GM23248 (cell line): ENCODE measurements at regions not wholly inside any gene's neighbourhood (a gene's known extent, or its start where the extent isn't known, plus 50 kb on each side); places are given as distances from the start of the nearest gene placed in this dataset.
A peak's percentile ranks its signal among the peaks of the same experiment; 100 is the strongest.

Source experiments
- DNase-seq: peaks from one replicate; pipeline ENCODE4 v3.0.0-alpha.2; 2015
- H2AFZ ChIP-seq: fragments of 200-600 bp; sonication (generic); 2 replicates; pipeline ENCODE4 v1.6.1; 2016; ENCODE audit warnings: antibody characterized with exemption
- H3F3A ChIP-seq: fragments of 200-600 bp; sonication (generic); 2 replicates; pipeline ENCODE4 v1.6.1; 2016; ENCODE audit warnings: mild to moderate bottlenecking, antibody characterized with exemption, mixed run types; ENCODE audit not compliant: insufficient read depth
- H3K27ac ChIP-seq: fragments of 200-600 bp; sonication (generic); 2 replicates; pipeline ENCODE4 v1.5.1; 2016; ENCODE audit warnings: mild to moderate bottlenecking
- H3K27me3 ChIP-seq: fragments of 200-600 bp; sonication (generic); replicated peaks from 2 replicates; pipeline ENCODE4 v1.6.1; 2016; ENCODE audit warnings: mild to moderate bottlenecking; ENCODE audit not compliant: insufficient read depth
- H3K36me3 ChIP-seq: fragments of 200-600 bp; sonication (generic); 2 replicates; pipeline ENCODE4 v1.6.1; 2016; ENCODE audit warnings: low read depth, mild to moderate bottlenecking
- H3K4me1 ChIP-seq: fragments of 200-600 bp; sonication (generic); 2 replicates; pipeline ENCODE4 v1.6.1; 2016; ENCODE audit warnings: mild to moderate bottlenecking; ENCODE audit not compliant: insufficient read depth
- H3K4me2 ChIP-seq: fragments of 200-600 bp; sonication (generic); one replicate; pipeline ENCODE4 v1.6.1; 2016; ENCODE audit warnings: mild to moderate bottlenecking; ENCODE audit not compliant: unreplicated experiment
- H3K4me3 ChIP-seq: fragments of 200-600 bp; sonication (generic); 2 replicates; pipeline ENCODE4 v1.5.1; 2016; ENCODE audit warnings: mild to moderate bottlenecking
- H3K79me2 ChIP-seq: fragments of 200-600 bp; sonication (generic); 2 replicates; pipeline ENCODE4 v1.6.1; 2016; ENCODE audit warnings: mild to moderate bottlenecking; ENCODE audit not compliant: insufficient read depth
- H3K9ac ChIP-seq: fragments of 200-600 bp; sonication (generic); 2 replicates; pipeline ENCODE4 v1.6.1; 2016; ENCODE audit warnings: mild to moderate bottlenecking
- H3K9me2 ChIP-seq: fragments of 200-600 bp; sonication (generic); 2 replicates; pipeline ENCODE4 v1.6.1; 2016; ENCODE audit warnings: mixed run types, mild to moderate bottlenecking, moderate library complexity; ENCODE audit not compliant: insufficient read depth
- H3K9me3 ChIP-seq: fragments of 200-600 bp; sonication (generic); one replicate; pipeline ENCODE4 v1.6.1; 2017; ENCODE audit warnings: low read depth
- H4K20me1 ChIP-seq: fragments of 200-600 bp; sonication (generic); 2 replicates; pipeline ENCODE4 v1.6.0; 2016; ENCODE audit not compliant: insufficient read depth
- EZH2 ChIP-seq: fragments of 200-600 bp; sonication (generic); IDR thresholded peaks from 2 replicates; pipeline ENCODE4 v1.6.1; 2018; ENCODE audit warnings: antibody characterized with exemption, mild to moderate bottlenecking; ENCODE audit not compliant: insufficient read depth, poor library complexity, severe bottlenecking
- EZH2phosphoT487 ChIP-seq: fragments of 200-600 bp; sonication (generic); IDR thresholded peaks from 2 replicates; pipeline ENCODE4 v1.6.1; 2018; ENCODE audit warnings: antibody characterized with exemption, moderate library complexity, mild to moderate bottlenecking, low read depth; ENCODE audit not compliant: insufficient read depth
- WGBS, 2 experiments: methylation state at CpG; one replicate each; pipeline ENCODE4 v1.1.6; 2015 to 2017; ENCODE audit warnings: low lambda C conversion rate in 2 of 2, low coverage in 1 of 2; ENCODE audit errors: missing lambda C conversion rate in 2 of 2; 5-methylcytosine and 5-hydroxymethylcytosine counted together
- in situ Hi-C: fragments of 300-500 bp; cut with MboI; formaldehyde crosslinking; loops from 2 replicates; pipeline ENCODE4 v1.15.0; 2020

DNA sequence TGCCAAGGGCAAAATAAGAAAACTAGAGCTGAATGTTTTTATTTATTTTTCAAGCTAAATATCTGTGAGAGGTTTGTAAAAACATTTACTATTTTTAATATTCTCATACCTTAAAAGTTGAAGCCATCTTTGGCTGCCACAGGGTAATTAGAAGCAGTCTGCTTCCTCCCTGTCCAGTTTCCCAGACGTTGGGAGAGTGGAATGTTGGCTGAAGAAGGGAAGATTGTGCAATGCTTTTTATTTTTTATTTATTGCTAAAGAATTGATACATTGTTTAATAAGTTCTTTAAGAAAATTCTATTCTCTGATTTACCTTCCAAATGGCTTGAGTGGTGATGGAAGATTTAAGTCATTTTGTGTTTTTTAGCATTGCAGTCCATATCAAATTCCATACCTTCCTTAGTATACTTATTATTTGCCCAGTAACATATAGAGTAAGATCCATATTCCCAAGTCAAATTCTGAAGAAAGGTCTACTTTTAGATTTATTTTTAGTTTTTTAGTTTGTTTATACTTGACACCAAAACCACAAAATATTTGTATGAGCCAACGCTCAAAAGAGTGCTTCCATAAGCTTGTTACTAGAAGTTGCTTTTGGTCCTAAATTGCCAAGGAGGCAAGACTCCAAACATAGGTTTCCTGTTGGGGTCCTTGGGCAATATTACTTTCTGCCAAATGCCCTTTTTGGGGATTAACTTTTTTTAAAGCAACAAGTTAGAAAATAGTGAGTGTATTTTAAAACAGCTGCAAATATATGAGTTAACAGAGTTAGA is 124.0 kb upstream of the CPM start:
- TF ChIP-seq EZH2phosphoT487 (no peak), EZH2 (no peak)
- peak overlapping the region; percentile 52 for H3K4me2 ChIP-seq
- no peaks in the 10 kb centered on the region for H4K20me1 ChIP-seq
- 3 to 6% methylated on average over 2 of the region's 2 CpGs for WGBS, 2 experiments
- peaks cover 52% of the 10 kb centered on the region for H3F3A ChIP-seq
- H3K27me3 ChIP-seq: no peaks in the 10 kb centered on the region
- H3K4me3 ChIP-seq: no peak overlapping the region
- no peaks in the 10 kb centered on the region for H3K9me3 ChIP-seq
- peak overlapping the region; percentile 23; the same call in 1 of the 2 replicates for H2AFZ ChIP-seq
- DNase-seq: peak; percentile 74
- no peaks in the 10 kb centered on the region for H3K36me3 ChIP-seq
- H3K4me1 ChIP-seq: peaks cover 53% of the 10 kb centered on the region
- H3K9ac ChIP-seq: peak overlapping the region; percentile 24; the same call in 1 of the 2 replicates
- in situ Hi-C loops: no loop called here
- peak overlapping the region; percentile 75 for H3K27ac ChIP-seq
- no peaks in the 10 kb centered on the region for H3K79me2 ChIP-seq
- no peaks in the 10 kb centered on the region for H3K9me2 ChIP-seq

DNA sequence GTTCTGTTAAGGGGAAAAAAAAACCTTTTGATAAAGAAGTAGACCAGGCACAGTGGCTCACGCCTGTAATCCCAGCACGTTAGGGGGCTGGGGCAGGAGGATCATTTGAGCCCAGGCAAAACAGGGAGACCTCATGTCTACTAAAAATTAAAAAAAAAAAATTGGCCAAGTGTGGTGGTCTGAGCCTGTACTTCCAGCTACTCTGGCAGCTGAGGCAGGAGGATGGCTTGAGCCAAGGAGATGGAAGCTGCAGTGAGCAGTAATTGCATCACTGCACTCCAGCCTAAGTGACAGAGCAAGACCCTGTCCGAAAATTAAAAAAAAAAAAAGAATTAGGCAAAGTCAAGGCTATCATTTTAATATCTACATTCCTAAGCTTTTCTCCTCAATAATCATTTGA is 124.8 kb upstream of the CPM start:
- in situ Hi-C loops: no loop called here
- H3K79me2 ChIP-seq: no peaks in the 10 kb centered on the region
- peaks cover 46% of the 10 kb centered on the region for H3K4me1 ChIP-seq
- no peaks in the 10 kb centered on the region for H4K20me1 ChIP-seq
- no peak for DNase-seq
- no peaks in the 10 kb centered on the region for H3K27me3 ChIP-seq
- no peaks in the 10 kb centered on the region for H3K36me3 ChIP-seq
- H3K27ac ChIP-seq: peak overlapping the region; percentile 75; the same call in 1 of the 2 replicates
- no peak overlapping the region for H3K4me3 ChIP-seq
- TF ChIP-seq EZH2 (no peak), EZH2phosphoT487 (no peak)
- H3K9ac ChIP-seq: no peak overlapping the region
- H3K4me2 ChIP-seq: peak overlapping the region; percentile 52
- H3K9me2 ChIP-seq: no peaks in the 10 kb centered on the region
- H3K9me3 ChIP-seq: no peaks in the 10 kb centered on the region
- WGBS, 2 experiments: 34 to 50% methylated on average over 3 of the region's 3 CpGs
- H2AFZ ChIP-seq: no peak overlapping the region
- H3F3A ChIP-seq: peaks cover 50% of the 10 kb centered on the region

DNA sequence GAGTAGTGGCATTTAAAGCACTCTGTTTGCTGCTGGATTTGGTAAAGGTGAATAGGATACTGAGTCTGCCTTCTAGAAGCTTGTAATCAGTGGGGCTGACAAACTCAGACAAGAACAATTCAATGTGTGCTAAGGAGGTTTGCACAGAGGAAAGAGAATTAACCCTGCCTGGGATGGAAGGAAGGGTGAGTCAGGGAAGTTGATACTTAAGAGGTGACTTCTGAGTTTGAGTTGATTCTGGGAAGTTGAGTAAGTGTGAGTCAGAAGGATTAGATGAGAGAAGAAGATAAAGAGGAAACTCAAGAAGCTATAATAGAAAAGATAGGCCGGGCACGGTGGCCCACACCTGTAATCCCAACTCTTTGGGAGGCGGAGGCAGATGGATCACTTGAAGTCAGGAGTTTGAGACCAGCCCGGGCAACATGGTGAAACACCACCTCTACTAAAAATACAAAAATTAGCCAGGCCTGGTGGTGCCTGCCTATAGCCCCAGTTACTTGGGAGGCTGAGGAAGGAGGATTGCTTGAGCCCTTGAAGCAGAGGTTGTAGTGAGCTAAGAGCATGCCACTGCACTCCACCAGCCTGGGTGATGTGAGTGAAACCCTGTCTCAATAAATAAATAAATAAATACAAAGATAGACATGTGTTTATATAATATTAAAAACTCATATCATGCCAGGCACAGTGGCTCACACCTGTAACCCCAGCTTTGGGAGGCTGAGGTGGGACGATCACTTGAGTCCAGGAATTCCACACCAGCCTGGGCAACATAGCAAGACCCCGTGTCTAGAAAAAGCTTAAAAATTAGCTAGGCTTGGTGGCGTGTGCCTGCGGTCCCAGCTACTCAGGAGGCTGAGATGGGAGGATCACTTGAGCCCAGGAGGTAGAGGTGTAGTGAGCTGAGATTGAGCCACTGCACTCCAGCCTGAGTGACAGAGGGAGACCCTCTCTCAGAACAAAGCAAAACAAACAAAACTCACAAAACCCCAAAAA is 126.8 kb upstream of the CPM start:
- H3K79me2 ChIP-seq: no peaks in the 10 kb centered on the region
- TF ChIP-seq EZH2phosphoT487 (no peak), EZH2 (no peak)
- peak overlapping the region; percentile 5 for H3K4me2 ChIP-seq
- no peaks in the 10 kb centered on the region for H3K9me3 ChIP-seq
- peak; percentile 93 for DNase-seq
- no peak overlapping the region for H2AFZ ChIP-seq
- no peaks in the 10 kb centered on the region for H3K9me2 ChIP-seq
- no peak overlapping the region for H3K4me3 ChIP-seq
- peak overlapping the region; percentile 55 for H3K27ac ChIP-seq
- peaks cover 29% of the 10 kb centered on the region for H3K4me1 ChIP-seq
- in situ Hi-C loops: no loop called here
- H4K20me1 ChIP-seq: no peaks in the 10 kb centered on the region
- H3K9ac ChIP-seq: no peak overlapping the region
- H3K36me3 ChIP-seq: no peaks in the 10 kb centered on the region
- WGBS, 2 experiments: 65 to 72% methylated on average over 8 of the region's 8 CpGs
- H3F3A ChIP-seq: peaks cover 36% of the 10 kb centered on the region
- H3K27me3 ChIP-seq: no peaks in the 10 kb centered on the region

DNA sequence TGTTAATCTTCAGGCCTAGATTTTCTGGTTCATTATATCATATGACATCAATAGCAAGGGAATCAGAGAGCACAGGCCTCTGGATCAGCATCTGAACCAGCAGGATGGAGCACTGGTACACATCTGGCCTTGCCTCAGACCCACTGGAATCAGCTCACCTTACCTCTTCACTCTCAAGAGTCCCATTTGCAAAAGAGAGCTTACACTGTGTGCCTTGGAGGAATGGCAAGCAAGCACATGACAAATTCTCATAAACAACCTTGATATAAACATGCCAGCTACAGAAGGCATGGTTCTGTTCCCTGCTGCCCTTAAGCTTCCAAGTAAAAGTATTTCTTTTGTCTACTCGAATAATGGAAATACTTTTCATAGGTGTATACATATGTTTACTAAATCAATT is 128.6 kb upstream of the CPM start:
- in situ Hi-C loops: no loop called here
- Histone ChIP-seq H3K27me3 (no peaks in the 10 kb centered on the region), H3K9me3 (no peaks in the 10 kb centered on the region), H4K20me1 (no peaks in the 10 kb centered on the region), H3K4me3 (no peak overlapping the region), H3K36me3 (no peaks in the 10 kb centered on the region), H3K4me2 (no peak overlapping the region), H3K79me2 (no peaks in the 10 kb centered on the region), H3K4me1 (peaks cover 23% of the 10 kb centered on the region), H3K9ac (no peak overlapping the region), H3K27ac (no peak overlapping the region), H3K9me2 (no peaks in the 10 kb centered on the region), H3F3A (peaks cover 34% of the 10 kb centered on the region), H2AFZ (no peak overlapping the region)
- no peak for DNase-seq
- 63 to 70% methylated on average over 1 of the region's 1 CpG for WGBS, 2 experiments
- no peak for TF ChIP-seq EZH2phosphoT487
- no peak for TF ChIP-seq EZH2
